ENCODE measurements at regions not wholly inside any gene's neighbourhood (a gene's known extent, or its start where the extent isn't known, plus 50 kb on each side); places are given as distances from the start of the nearest gene placed in this dataset.

DNA sequence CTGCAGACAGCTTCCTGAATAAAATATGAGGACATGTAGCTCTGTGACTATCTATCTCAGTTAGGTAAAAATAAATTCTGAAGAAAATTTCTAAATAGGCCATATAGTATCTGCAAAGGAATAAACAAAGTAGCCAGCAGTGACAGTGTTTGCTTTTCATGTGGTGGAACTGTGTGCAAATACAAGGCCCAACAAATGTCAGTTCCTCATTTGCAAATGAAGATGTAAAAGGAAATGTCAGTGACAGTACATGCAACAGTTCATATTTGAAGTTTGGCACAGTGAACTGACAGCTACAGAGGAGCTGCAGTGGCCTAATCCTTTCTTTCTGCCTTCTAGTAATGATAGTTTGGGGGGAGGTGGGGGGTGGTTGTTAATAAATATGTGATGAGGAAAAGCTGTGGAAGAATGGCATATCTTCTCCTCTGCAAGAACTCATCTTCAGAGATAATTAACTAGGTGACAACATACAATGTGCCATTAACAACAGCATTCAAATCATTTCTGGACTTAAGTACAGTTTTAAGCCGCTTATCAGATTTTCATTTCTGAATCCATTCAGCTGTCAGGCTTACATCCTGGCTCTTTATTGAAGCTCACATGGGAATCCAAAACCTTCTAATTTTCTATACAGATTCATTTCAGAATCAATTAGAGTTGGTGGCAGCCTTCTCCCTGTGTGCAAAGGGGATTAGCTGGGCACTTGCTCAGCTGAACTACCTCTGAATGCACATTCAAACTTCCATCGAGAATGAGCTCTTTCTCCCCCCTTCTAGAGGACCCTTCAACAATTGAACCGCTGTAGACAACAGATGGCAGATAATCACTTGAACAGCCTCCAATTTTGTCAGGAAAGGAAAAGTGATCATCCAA lies 1059.0 kb upstream of the EPHA7 start:
- WGBS (ENCODE audit: insufficient coverage, low coverage, low lambda C conversion rate, missing lambda C conversion rate) = 47% methylated on average over 3 of the region's 3 CpGs
- no peak for DNase-seq
- no peak for ATAC-seq
- H3K9me3 ChIP-seq = no peaks in the 10 kb centered on the region
- H3K4me1 ChIP-seq = no peaks in the 10 kb centered on the region
- H3K27me3 ChIP-seq = no peaks in the 10 kb centered on the region
- no peak for TF ChIP-seq POLR2A (IDR thresholded peaks at IDR 0.05)
- H3K27ac ChIP-seq = no peak overlapping the region
- no peak overlapping the region for H3K4me3 ChIP-seq
- no peaks in the 10 kb centered on the region for H3K36me3 ChIP-seq
- intact Hi-C loops (cut with DNase I) = no loop called here

DNA sequence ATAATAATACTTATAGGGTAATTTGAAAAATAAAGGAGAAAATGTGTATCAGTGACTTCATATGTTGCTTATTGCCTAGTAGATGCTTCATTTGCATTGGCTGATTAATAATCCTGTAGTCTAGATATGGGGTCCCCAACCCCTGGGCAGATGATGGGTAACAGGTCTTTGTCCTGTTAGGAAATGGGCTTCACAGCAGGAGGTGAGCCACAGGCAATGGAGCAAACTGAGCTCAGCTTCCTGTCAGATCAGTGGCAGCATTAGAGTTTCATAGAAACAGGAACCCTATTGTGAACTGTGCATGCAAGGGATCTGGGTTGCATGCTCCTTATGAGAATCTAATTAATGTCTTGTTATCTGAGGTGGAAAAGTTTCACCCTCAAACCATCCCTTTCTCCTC lies 1049.5 kb upstream of the EPHA7 start:
- intact Hi-C loops (cut with DNase I) = no loop called here
- ATAC-seq (no peak), DNase-seq (no peak)
- H3K4me3 ChIP-seq = no peak overlapping the region
- H3K4me1 ChIP-seq = no peaks in the 10 kb centered on the region
- H3K9me3 ChIP-seq = no peaks in the 10 kb centered on the region
- TF ChIP-seq, protein P1, sequence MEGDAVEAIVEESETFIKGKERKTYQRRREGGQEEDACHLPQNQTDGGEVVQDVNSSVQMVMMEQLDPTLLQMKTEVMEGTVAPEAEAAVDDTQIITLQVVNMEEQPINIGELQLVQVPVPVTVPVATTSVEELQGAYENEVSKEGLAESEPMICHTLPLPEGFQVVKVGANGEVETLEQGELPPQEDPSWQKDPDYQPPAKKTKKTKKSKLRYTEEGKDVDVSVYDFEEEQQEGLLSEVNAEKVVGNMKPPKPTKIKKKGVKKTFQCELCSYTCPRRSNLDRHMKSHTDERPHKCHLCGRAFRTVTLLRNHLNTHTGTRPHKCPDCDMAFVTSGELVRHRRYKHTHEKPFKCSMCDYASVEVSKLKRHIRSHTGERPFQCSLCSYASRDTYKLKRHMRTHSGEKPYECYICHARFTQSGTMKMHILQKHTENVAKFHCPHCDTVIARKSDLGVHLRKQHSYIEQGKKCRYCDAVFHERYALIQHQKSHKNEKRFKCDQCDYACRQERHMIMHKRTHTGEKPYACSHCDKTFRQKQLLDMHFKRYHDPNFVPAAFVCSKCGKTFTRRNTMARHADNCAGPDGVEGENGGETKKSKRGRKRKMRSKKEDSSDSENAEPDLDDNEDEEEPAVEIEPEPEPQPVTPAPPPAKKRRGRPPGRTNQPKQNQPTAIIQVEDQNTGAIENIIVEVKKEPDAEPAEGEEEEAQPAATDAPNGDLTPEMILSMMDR (IDR thresholded peaks at IDR 0.05) = no peak
- TF ChIP-seq POLR2A (IDR thresholded peaks at IDR 0.05) = no peak
- no peaks in the 10 kb centered on the region for H3K27me3 ChIP-seq
- H3K36me3 ChIP-seq = no peaks in the 10 kb centered on the region
- no peak overlapping the region for H3K27ac ChIP-seq

DNA sequence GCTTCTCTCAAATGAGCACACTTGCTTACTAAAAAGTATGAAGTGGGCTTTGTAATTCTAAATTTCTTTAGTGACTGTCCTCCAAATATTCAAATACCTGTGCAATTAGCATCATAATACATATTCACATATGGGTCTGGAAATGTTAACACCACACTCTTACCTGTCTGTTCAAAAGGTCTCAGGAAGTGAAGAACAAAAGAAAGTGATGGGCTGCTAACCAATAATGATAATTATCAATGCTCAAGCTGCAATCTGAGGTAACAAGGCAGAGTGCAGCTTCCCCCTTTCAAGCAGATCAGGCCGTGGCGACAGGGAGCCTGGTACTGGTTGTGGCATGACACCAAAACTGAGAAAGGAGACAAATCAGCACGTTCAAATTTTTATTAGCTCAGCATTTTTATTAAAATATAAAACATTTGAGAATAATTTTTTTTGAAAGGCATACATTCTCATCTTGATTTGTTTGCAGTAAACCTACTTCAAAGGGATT lies 1044.7 kb upstream of the EPHA7 start:
- Histone ChIP-seq H3K36me3 (no peaks in the 10 kb centered on the region), H3K27me3 (no peaks in the 10 kb centered on the region), H3K4me3 (no peak overlapping the region), H3K4me1 (no peaks in the 10 kb centered on the region), H3K27ac (no peak overlapping the region), H3K9me3 (no peaks in the 10 kb centered on the region)
- intact Hi-C loops (cut with DNase I) = no loop called here
- no peak for ATAC-seq
- 31% methylated on average over 3 of the region's 3 CpGs for WGBS (ENCODE audit: insufficient coverage, low coverage, low lambda C conversion rate, missing lambda C conversion rate)
- DNase-seq = no peak
- TF ChIP-seq, protein P1 (IDR thresholded peaks at IDR 0.05) = no peak
- TF ChIP-seq POLR2A (IDR thresholded peaks at IDR 0.05) = no peak

DNA sequence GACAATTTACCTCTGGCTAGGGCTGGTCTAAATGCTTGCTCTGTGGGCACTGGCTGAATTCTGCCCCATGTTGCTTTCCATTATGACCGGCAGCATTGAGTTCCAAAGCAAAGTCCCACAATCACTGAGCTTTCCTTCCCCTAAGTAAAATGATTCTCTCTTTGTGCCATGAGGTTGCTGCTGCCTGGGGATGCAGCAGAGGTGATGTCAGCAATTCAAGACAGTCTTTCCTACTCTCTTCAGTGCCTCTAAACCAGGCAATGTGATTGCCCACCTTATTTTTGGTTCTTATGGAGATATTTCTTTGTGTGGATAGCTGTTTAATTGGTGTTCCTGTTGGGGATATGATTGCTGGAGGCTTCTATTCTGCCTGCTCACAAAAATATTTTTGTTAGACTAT lies 1043.9 kb upstream of the EPHA7 start:
- no peak for ATAC-seq
- H3K36me3 ChIP-seq = no peaks in the 10 kb centered on the region
- intact Hi-C loops (cut with DNase I) = no loop called here
- H3K27me3 ChIP-seq = no peaks in the 10 kb centered on the region
- TF ChIP-seq, protein P1 (IDR thresholded peaks at IDR 0.05) = no peak
- TF ChIP-seq POLR2A (IDR thresholded peaks at IDR 0.05) = no peak
- no peak overlapping the region for H3K4me3 ChIP-seq
- DNase-seq = no peak
- WGBS (ENCODE audit: insufficient coverage, low coverage, low lambda C conversion rate, missing lambda C conversion rate) = no CpG with 5 or more reads among the region's 1 CpG
- no peaks in the 10 kb centered on the region for H3K4me1 ChIP-seq
- no peak overlapping the region for H3K27ac ChIP-seq
- H3K9me3 ChIP-seq = no peaks in the 10 kb centered on the region

DNA sequence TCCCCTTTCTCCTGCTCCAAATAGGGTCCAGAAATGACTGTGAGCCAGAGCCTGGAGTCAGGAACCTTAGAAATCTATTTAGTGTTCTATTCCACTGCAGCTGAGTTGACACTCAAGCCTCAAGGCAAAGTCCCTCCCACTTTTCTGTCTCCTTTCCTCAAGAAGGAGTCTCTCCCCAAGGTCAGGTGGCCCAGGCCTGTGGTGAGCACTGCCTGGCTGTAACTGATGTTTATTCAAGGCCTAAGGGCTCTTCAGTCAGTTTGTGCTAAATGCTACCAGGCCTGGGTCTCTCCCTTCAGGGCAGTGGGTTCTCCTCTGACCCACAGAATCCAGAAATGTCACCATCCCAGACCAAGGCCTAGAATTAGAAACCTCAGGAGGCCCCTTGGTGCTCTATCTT lies 1042.9 kb upstream of the EPHA7 start:
- intact Hi-C loops (cut with DNase I) = no loop called here
- no peaks in the 10 kb centered on the region for H3K36me3 ChIP-seq
- no peak for ATAC-seq
- H3K27me3 ChIP-seq = no peaks in the 10 kb centered on the region
- H3K9me3 ChIP-seq = no peaks in the 10 kb centered on the region
- no peak overlapping the region for H3K27ac ChIP-seq
- no peak overlapping the region for H3K4me3 ChIP-seq
- no peak for TF ChIP-seq POLR2A (IDR thresholded peaks at IDR 0.05)
- TF ChIP-seq, protein P1 (IDR thresholded peaks at IDR 0.05) = no peak
- no peaks in the 10 kb centered on the region for H3K4me1 ChIP-seq
- no peak for DNase-seq

All from right lobe of liver (tissue), 6 donors.